Left lung (tissue), 4 donors: ENCODE measurements at regions not wholly inside any gene's neighbourhood (a gene's known extent, or its start where the extent isn't known, plus 50 kb on each side); places are given as distances from the start of the nearest gene placed in this dataset.

Source experiments
- ATAC-seq: fragments of 200-7000 bp; cut with Tn5 transposase; one replicate; pipeline ENCODE4 v1.9.1; 2020; ENCODE audit warnings: moderate library complexity
- DNase-seq, 4 donors: peaks; one replicate each; pipeline ENCODE4 v3.0.0-alpha.2; 2013 to 2020
- H3K27ac ChIP-seq, 2 donors: fragments of 200-600 bp; sonication (generic) in 1 of 2; one replicate each; pipeline versions ENCODE4 v1.5.0 to v1.8.0; 2020 to 2021
- H3K27me3 ChIP-seq, 2 donors: fragments of 200-600 bp; sonication (generic) in 1 of 2; one replicate each; pipeline versions ENCODE4 v1.5.0 to v1.8.0; 2020 to 2021
- H3K36me3 ChIP-seq, 2 donors: fragments of 200-600 bp; sonication (generic) in 1 of 2; one replicate each; pipeline versions ENCODE4 v1.5.0 to v1.8.0; 2020 to 2021
- H3K4me1 ChIP-seq, 2 donors: fragments of 200-600 bp; one replicate each; pipeline ENCODE4 v1.8.0; 2021
- H3K4me3 ChIP-seq, 2 donors: fragments of 200-600 bp; sonication (generic) in 1 of 2; one replicate each; pipeline versions ENCODE4 v1.5.0 to v1.8.0; 2020 to 2021; ENCODE audit warnings: mild to moderate bottlenecking in 1 of 2
- H3K9me3 ChIP-seq, 2 donors: fragments of 200-600 bp; sonication (generic) in 1 of 2; one replicate each; pipeline versions ENCODE4 v1.5.0 to v1.8.0; 2020 to 2021
- CTCF ChIP-seq, 2 donors: fragments of 200-600 bp; sonication (generic) in 1 of 2; IDR thresholded peaks; one replicate each; pipeline versions ENCODE4 v1.5.0 to v1.8.0; 2021; ENCODE audit warnings: antibody characterized with exemption in 2 of 2
- intact Hi-C, 2 donors: fragments of 100-400 bp; cut with DNase I; formaldehyde crosslinking; loops; one replicate each; pipeline versions ENCODE4 v1.11.2 to v1.14.2; 2022
- donor health status: DM: no; HTN: yes; CAD: no.
- donor health status: DM: no; HTN: no; CAD: no.

GRCh38 chrX:74119016-74119910, 184.7 kb upstream of the ZCCHC13 start:
- intact Hi-C loops, result no loop called here
- DNase-seq, result no peak

GRCh38 chrX:74117962-74118902, 185.7 kb upstream of the ZCCHC13 start:
- H3K4me1 ChIP-seq, result no peaks in the 10 kb centered on the region
- peaks cover 0 to 6% of the 10 kb centered on the region in 2 donors for H3K27me3 ChIP-seq
- H3K27ac ChIP-seq, result no peak overlapping the region
- no peaks in the 10 kb centered on the region for H3K9me3 ChIP-seq
- no peak overlapping the region for H3K4me3 ChIP-seq
- DNase-seq, result no peak
- no peak for ATAC-seq
- intact Hi-C loops, result no loop called here
- no peak for TF ChIP-seq CTCF (IDR thresholded peaks at IDR 0.05)
- no peaks in the 10 kb centered on the region for H3K36me3 ChIP-seq

More at GRCh38 chrX:74119016-74119910, 184.7 kb upstream of the ZCCHC13 start:
- Histone ChIP-seq H3K27me3 (peaks cover 0 to 4% of the 10 kb centered on the region in 2 donors), H3K36me3 (no peaks in the 10 kb centered on the region), H3K9me3 (no peaks in the 10 kb centered on the region), H3K4me1 (no peaks in the 10 kb centered on the region), H3K4me3 (no peak overlapping the region), H3K27ac (no peak overlapping the region)
- ATAC-seq, result no peak
- TF ChIP-seq CTCF (IDR thresholded peaks at IDR 0.05), result no peak

GRCh38 chrX:74111245-74111644, 192.7 kb upstream of the ZCCHC13 start:
- ATAC-seq (no peak), DNase-seq (no peak)
- no peak for TF ChIP-seq CTCF (IDR thresholded peaks at IDR 0.05)
- Histone ChIP-seq H3K9me3 (no peaks in the 10 kb centered on the region), H3K4me1 (no peaks in the 10 kb centered on the region), H3K4me3 (no peak overlapping the region), H3K36me3 (no peaks in the 10 kb centered on the region), H3K27ac (no peak overlapping the region), H3K27me3 (peaks cover 0 to 10% of the 10 kb centered on the region in 2 donors)
- intact Hi-C loops, result no loop called here

GRCh38 chrX:74107666-74108065, 196.3 kb upstream of the ZCCHC13 start:
- TF ChIP-seq CTCF (IDR thresholded peaks at IDR 0.05), result no peak
- DNase-seq, result no peak
- Histone ChIP-seq H3K36me3 (no peaks in the 10 kb centered on the region), H3K9me3 (no peaks in the 10 kb centered on the region), H3K27me3 (peaks cover 0 to 5% of the 10 kb centered on the region in 2 donors), H3K27ac (no peak overlapping the region), H3K4me3 (no peak overlapping the region), H3K4me1 (no peaks in the 10 kb centered on the region)
- intact Hi-C loops, result no loop called here
- no peak for ATAC-seq
